HepG2 (cell line): ENCODE measurements at regions not wholly inside any gene's neighbourhood (a gene's known extent, or its start where the extent isn't known, plus 50 kb on each side); places are given as distances from the start of the nearest gene placed in this dataset.

Experiments used
- ATAC-seq: fragments of 200-7000 bp; cut with Tn5 transposase; 3 replicates; pipeline ENCODE4 v1.9.1; 2020; ENCODE audit warnings: mild to moderate bottlenecking, moderate library complexity
- BruUV-seq: library from RNA; stranded (reverse); fragments of 400-500 nt; replicated peaks from 2 replicates; lab custom pipeline; 2021; lab: Mats Ljungman, UMichigan
- CTCF ChIA-PET: fragments of 300-600 bp; formaldehyde crosslinking; extraction: SDS; loops from one replicate; lab custom pipeline; 2021; ENCODE audit warnings: low total read pairs, inconsistent platforms, low intra/inter-chr PET ratio; lab: Yijun Ruan, JAX
- POLR2A ChIA-PET: fragments of 350-600 bp; sonication (Branson Sonifier 250); formaldehyde crosslinking; loops from one replicate; lab custom pipeline; 2020; ENCODE audit warnings: antibody characterized with exemption, inconsistent platforms; lab: Yijun Ruan, JAX
- DNase-seq: peaks from one replicate; pipeline ENCODE4 v3.0.0-alpha.2; 2015; ENCODE audit warnings: low spot score
- FAIRE-seq: peaks from 3 replicates; lab custom pipeline; 2011; peaks lifted over from hg19 to GRCh38; lab: Jason Lieb, UNC
- H2AFZ ChIP-seq: one replicate; pipeline ENCODE4 v1.6.1; 2011; ENCODE audit warnings: low read length, inconsistent platforms
- H3K27ac ChIP-seq: fragments of 300-600 bp; 3 replicates; pipeline ENCODE4 v1.8.0; 2011; ENCODE audit warnings: mixed run types, mild to moderate bottlenecking, mixed read lengths, low read length, inconsistent platforms; ENCODE audit not compliant: insufficient read depth; ENCODE audit errors: extremely low read length
- H3K27me3 ChIP-seq, 2 experiments: fragments of 200-600 bp in 1 of 2; 2 replicates in 1 of 2; 3 replicates in 1 of 2; pipeline versions ENCODE4 v1.6.0 to v1.8.0; 2011; ENCODE audit warnings: low read length in 2 of 2, mild to moderate bottlenecking in 2 of 2, moderate library complexity in 2 of 2, inconsistent platforms in 1 of 2; ENCODE audit not compliant: insufficient read depth in 2 of 2, control insufficient read depth in 1 of 2
- H3K36me3 ChIP-seq, 2 experiments: fragments of 200-600 bp in 1 of 2; replicated peaks in 1 of 2; 2 replicates in 1 of 2; 3 replicates in 1 of 2; pipeline versions ENCODE4 v1.5.1 to v1.8.0; 2011; ENCODE audit warnings: low read length in 2 of 2, inconsistent platforms in 1 of 2; ENCODE audit not compliant: insufficient read depth in 2 of 2, control insufficient read depth in 1 of 2
- H3K4me1 ChIP-seq: 2 replicates; pipeline ENCODE4 v1.5.1; 2012; ENCODE audit warnings: low read length, inconsistent platforms; ENCODE audit not compliant: insufficient read depth
- H3K4me2 ChIP-seq: 2 replicates; pipeline ENCODE4 v1.6.0; 2011; ENCODE audit warnings: low read depth, low read length, inconsistent platforms
- H3K4me3 ChIP-seq, 3 experiments: fragments of 200-600 bp in 1 of 3; sonication (generic), shearing (Covaris generic) in 1 of 3; replicated peaks in 1 of 3; 2 replicates each; pipeline ENCODE4 v1.5.1; 2011 to 2016; ENCODE audit warnings: low read length in 3 of 3, inconsistent platforms in 2 of 3, low read depth in 2 of 3, mild to moderate bottlenecking in 2 of 3, control low read depth in 1 of 3, mixed read lengths in 1 of 3; ENCODE audit not compliant: insufficient read depth in 1 of 3
- H3K79me2 ChIP-seq: one replicate; pipeline ENCODE4 v1.6.1; 2011; ENCODE audit warnings: low read length, inconsistent platforms; ENCODE audit not compliant: insufficient read depth
- H3K9ac ChIP-seq: 2 replicates; pipeline ENCODE4 v1.6.0; 2011; ENCODE audit warnings: mild to moderate bottlenecking, low read depth, low read length, inconsistent platforms; ENCODE audit not compliant: insufficient read depth
- H3K9me3 ChIP-seq: 2 replicates; pipeline ENCODE4 v1.5.1; 2012; ENCODE audit warnings: mild to moderate bottlenecking, low read length
- H4K20me1 ChIP-seq: 2 replicates; pipeline ENCODE4 v1.6.0; 2011; ENCODE audit warnings: inconsistent platforms, mild to moderate bottlenecking, low read length, moderate library complexity; ENCODE audit not compliant: insufficient read depth
- E2F5 ChIP-seq: sonication (generic); formaldehyde crosslinking; conservative IDR thresholded peaks from 2 replicates; pipeline ENCODE4 v1.4.0; 2020; ENCODE audit warnings: missing genetic modification reagents
- GATAD2A ChIP-seq: IDR thresholded peaks from 2 replicates; pipeline ENCODE4 v1.6.1; 2016
- HNRNPH1 ChIP-seq: fragments of 200-400 bp; formaldehyde crosslinking; optimal IDR thresholded peaks from 2 replicates; pipeline ENCODE3; 2017; ENCODE audit warnings: mild to moderate bottlenecking, low read depth, low read length
- HOXA5 ChIP-seq: sonication (generic); formaldehyde crosslinking; IDR thresholded peaks from 2 replicates; pipeline ENCODE4 v1.4.0; 2020; ENCODE audit warnings: missing genetic modification reagents
- MYPOP ChIP-seq: sonication (generic); formaldehyde crosslinking; IDR thresholded peaks from 2 replicates; pipeline ENCODE4 v1.8.1; 2023; ENCODE audit warnings: mild to moderate bottlenecking, moderate library complexity, missing genetic modification reagents
- NFE2 ChIP-seq: sonication (generic); formaldehyde crosslinking; IDR thresholded peaks from 2 replicates; pipeline ENCODE4 v1.4.0; 2020; ENCODE audit warnings: missing genetic modification reagents
- PBX3 ChIP-seq: sonication (generic); formaldehyde crosslinking; IDR thresholded peaks from 2 replicates; pipeline ENCODE4 v1.8.1; 2023; ENCODE audit warnings: missing genetic modification reagents, inconsistent platforms, borderline replicate concordance
- RNF2 ChIP-seq: fragments of 450-650 bp; conservative IDR thresholded peaks from 2 replicates; pipeline ENCODE4 v1.6.1; 2016; ENCODE audit warnings: low read depth
- SMAD9 ChIP-seq: sonication (generic); formaldehyde crosslinking; IDR thresholded peaks from 2 replicates; pipeline ENCODE4 v1.5.1; 2020; ENCODE audit warnings: mild to moderate bottlenecking, missing genetic modification reagents
- SMARCE1 ChIP-seq: fragments of 450-650 bp; IDR thresholded peaks from 2 replicates; pipeline ENCODE4 v1.6.1; 2017; ENCODE audit warnings: borderline replicate concordance
- SOX5 ChIP-seq: IDR thresholded peaks from 2 replicates; pipeline ENCODE4 v1.6.1; 2016; ENCODE audit warnings: borderline replicate concordance
- SP140L ChIP-seq: sonication (generic); formaldehyde crosslinking; IDR thresholded peaks from 2 replicates; pipeline ENCODE4 v1.4.0; 2020; ENCODE audit warnings: missing genetic modification reagents, borderline replicate concordance
- THAP8 ChIP-seq: sonication (generic); formaldehyde crosslinking; IDR thresholded peaks from 2 replicates; pipeline ENCODE4 v1.5.1; 2020; ENCODE audit warnings: missing genetic modification reagents, mild to moderate bottlenecking, borderline replicate concordance
- ZBTB14 ChIP-seq: sonication (generic); formaldehyde crosslinking; IDR thresholded peaks from 2 replicates; pipeline ENCODE4 v1.4.0; 2020; ENCODE audit warnings: missing genetic modification reagents
- ZKSCAN8 ChIP-seq: IDR thresholded peaks from 2 replicates; pipeline ENCODE4 v1.6.1; 2016; ENCODE audit warnings: borderline replicate concordance, missing genetic modification reagents, missing compliant biosample characterization
- ZNF263 ChIP-seq: sonication (generic); formaldehyde crosslinking; IDR thresholded peaks from 2 replicates; pipeline ENCODE4 v1.4.0; 2020; ENCODE audit warnings: missing genetic modification reagents
- ZNF710 ChIP-seq: sonication (generic); formaldehyde crosslinking; IDR thresholded peaks from 2 replicates; pipeline ENCODE4 v1.5.0; 2020; ENCODE audit warnings: mild to moderate bottlenecking, missing genetic modification reagents, borderline replicate concordance
- WGBS: methylation state at CpG from one replicate; pipeline ENCODE4 v1.1.6; 2017; ENCODE audit warnings: low lambda C conversion rate; 5-methylcytosine and 5-hydroxymethylcytosine counted together
- in situ Hi-C: cut with HindIII; loops from 2 replicates; pipeline ENCODE4 v1.10.0; 2017; ENCODE audit warnings: low pct_unique_long_range_greater_than_20kb; ENCODE audit not compliant: extremely low pct_ligation_motif_present
- intact Hi-C: fragments of 100-400 bp; cut with micrococcal nuclease; formaldehyde crosslinking; loops from one replicate; pipeline ENCODE4 v1.10.0; 2022; ENCODE audit not compliant: unreplicated experiment

GRCh38 chr1:820962-821361 is 102.8 kb upstream of the SAMD11 start:
- Histone ChIP-seq H4K20me1 (no peaks in the 10 kb centered on the region), H2AFZ (no peak overlapping the region), H3K36me3 (no peaks in the 10 kb centered on the region), H3K4me3 (no peak overlapping the region), H3K9me3 (no peaks in the 10 kb centered on the region), H3K79me2 (peaks cover 4% of the 10 kb centered on the region), H3K9ac (no peak overlapping the region)
- no TSS peak for BruUV-seq
- POLR2A ChIA-PET = no interaction called here
- no peak for DNase-seq
- intact Hi-C loops (no loop called here), in situ Hi-C loops (no loop called here)
- no peak for TF ChIP-seq ZNF263 (CRISPR knock-in tag)
- no peak for TF ChIP-seq SOX5 (CRISPR knock-in tag)
- TF ChIP-seq THAP8 (CRISPR knock-in tag) = no peak
- no peak for TF ChIP-seq ZNF710
- TF ChIP-seq RNF2 = no peak
- TF ChIP-seq NFE2 = no peak
- TF ChIP-seq SMAD9 (CRISPR knock-in tag) = no peak
- TF ChIP-seq MYPOP = no peak
- TF ChIP-seq SP140L (CRISPR knock-in tag) = no peak
- no peak for TF ChIP-seq SMARCE1
- no peak for TF ChIP-seq GATAD2A (CRISPR knock-in tag)
- no peak for TF ChIP-seq HOXA5
- no peak for TF ChIP-seq ZBTB14 (CRISPR knock-in tag)
- no peak for TF ChIP-seq PBX3 (CRISPR knock-in tag)
- no peak for TF ChIP-seq ZKSCAN8 (CRISPR knock-in tag)
- no peak for TF ChIP-seq E2F5 (CRISPR knock-in tag)
- no peak for TF ChIP-seq HNRNPH1
- TF ChIP-seq, all 625 proteins: peak for 0
- Histone ChIP-seq H3K4me2 (no peak overlapping the region), H3K27ac (no peak overlapping the region), H3K27me3 (no peaks in the 10 kb centered on the region), H3K4me1 (peaks cover 13% of the 10 kb centered on the region)
- FAIRE-seq = no peak
- WGBS = 94% methylated on average over 7 of the region's 7 CpGs
- no peak for ATAC-seq
- CTCF ChIA-PET = no interaction called here
